Vagina (tissue), 2 donors: ENCODE measurements at regions not wholly inside any gene's neighbourhood (a gene's known extent, or its start where the extent isn't known, plus 50 kb on each side); places are given as distances from the start of the nearest gene placed in this dataset.

Source experiments
- POLR2AphosphoS5 ChIP-seq, 2 donors: sonication (generic); formaldehyde crosslinking; IDR thresholded peaks; one replicate each; pipeline ENCODE4 v1.9.0; 2017; ENCODE audit warnings: antibody characterized with exemption in 2 of 2, mild to moderate bottlenecking in 2 of 2, low read depth in 1 of 2; ENCODE audit not compliant: insufficient read depth in 1 of 2
- TF ChIP-seq, protein P1 (sequence below), 3 experiments: fragments of 450-650 bp in 2 of 3; fragments of 200-600 bp in 1 of 3; sonication (generic) in 1 of 3; IDR thresholded peaks; one replicate each; pipeline ENCODE4 v1.5.1; 2017 to 2019; ENCODE audit warnings: antibody characterized with exemption in 3 of 3, mild to moderate bottlenecking in 2 of 3, moderate library complexity in 2 of 3

DNA sequence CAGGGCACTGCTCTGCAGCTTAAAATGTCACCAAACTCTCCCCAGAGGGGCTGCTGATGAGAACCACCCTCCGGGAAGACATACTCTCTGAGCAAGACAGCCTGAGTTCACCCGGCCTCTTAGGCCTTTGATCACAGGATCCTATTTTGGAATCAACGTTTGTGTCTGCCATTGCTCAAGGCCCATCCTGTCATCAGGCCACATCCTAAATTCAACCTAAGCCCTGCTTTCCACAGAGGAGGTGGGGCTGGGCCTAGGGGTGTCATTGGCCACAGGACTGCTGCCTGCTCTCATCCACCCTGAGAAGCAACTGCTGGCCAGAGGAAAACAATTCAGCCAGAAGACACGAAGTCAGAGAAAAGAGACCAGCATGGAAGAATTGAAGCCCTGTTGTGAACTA is 351.1 kb upstream of the IRX2 start:
- TF ChIP-seq, protein P1, sequence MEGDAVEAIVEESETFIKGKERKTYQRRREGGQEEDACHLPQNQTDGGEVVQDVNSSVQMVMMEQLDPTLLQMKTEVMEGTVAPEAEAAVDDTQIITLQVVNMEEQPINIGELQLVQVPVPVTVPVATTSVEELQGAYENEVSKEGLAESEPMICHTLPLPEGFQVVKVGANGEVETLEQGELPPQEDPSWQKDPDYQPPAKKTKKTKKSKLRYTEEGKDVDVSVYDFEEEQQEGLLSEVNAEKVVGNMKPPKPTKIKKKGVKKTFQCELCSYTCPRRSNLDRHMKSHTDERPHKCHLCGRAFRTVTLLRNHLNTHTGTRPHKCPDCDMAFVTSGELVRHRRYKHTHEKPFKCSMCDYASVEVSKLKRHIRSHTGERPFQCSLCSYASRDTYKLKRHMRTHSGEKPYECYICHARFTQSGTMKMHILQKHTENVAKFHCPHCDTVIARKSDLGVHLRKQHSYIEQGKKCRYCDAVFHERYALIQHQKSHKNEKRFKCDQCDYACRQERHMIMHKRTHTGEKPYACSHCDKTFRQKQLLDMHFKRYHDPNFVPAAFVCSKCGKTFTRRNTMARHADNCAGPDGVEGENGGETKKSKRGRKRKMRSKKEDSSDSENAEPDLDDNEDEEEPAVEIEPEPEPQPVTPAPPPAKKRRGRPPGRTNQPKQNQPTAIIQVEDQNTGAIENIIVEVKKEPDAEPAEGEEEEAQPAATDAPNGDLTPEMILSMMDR (IDR thresholded peaks at IDR 0.05): no peak
- no peak for TF ChIP-seq POLR2AphosphoS5 (IDR thresholded peaks at IDR 0.05; ENCODE audit: insufficient read depth in 1 of 2, low read depth in 1 of 2)
